Activated CD8-positive, alpha-beta T cell treated with anti-CD3 and anti-CD28 coated beads for 36 hours (primary cell): ENCODE measurements at regions not wholly inside any gene's neighbourhood (a gene's known extent, or its start where the extent isn't known, plus 50 kb on each side); places are given as distances from the start of the nearest gene placed in this dataset.

ENCODE experiments used
- ATAC-seq: fragments of 200-7000 bp; cut with Tn5 transposase; one replicate; pipeline ENCODE4 v1.10.0; 2021; ENCODE audit warnings: mild to moderate bottlenecking, moderate library complexity
- CTCF ChIA-PET: fragments of 350-600 bp; sonication (Branson Sonifier 250); formaldehyde crosslinking; loops from one replicate; lab custom pipeline; 2021; ENCODE audit warnings: antibody characterized with exemption; lab: Charles Lee
- POLR2A ChIA-PET: fragments of 350-600 bp; sonication (Branson Sonifier 250); formaldehyde crosslinking; loops from one replicate; lab custom pipeline; 2021; ENCODE audit warnings: antibody characterized with exemption; lab: Charles Lee
- DNase-seq: peaks from one replicate; pipeline ENCODE4 v3.0.0-alpha.2; 2020
- H3K27ac Mint-ChIP-seq: one replicate; pipeline ENCODE4 v1.8.0; 2021; ENCODE audit warnings: mild to moderate bottlenecking, mixed read lengths
- H3K27me3 Mint-ChIP-seq: one replicate; pipeline ENCODE4 v1.8.0; 2021; ENCODE audit warnings: mixed read lengths
- H3K36me3 Mint-ChIP-seq: one replicate; pipeline ENCODE4 v1.8.0; 2021; ENCODE audit warnings: low read depth, mixed read lengths
- H3K4me1 Mint-ChIP-seq: one replicate; pipeline ENCODE4 v1.8.0; 2021; ENCODE audit warnings: low read depth, mixed read lengths
- H3K4me3 Mint-ChIP-seq: one replicate; pipeline ENCODE4 v1.8.0; 2021; ENCODE audit warnings: mild to moderate bottlenecking, moderate library complexity, mixed read lengths
- H3K9me3 Mint-ChIP-seq: one replicate; pipeline ENCODE4 v1.8.0; 2021; ENCODE audit warnings: mixed read lengths
- CTCF ChIP-seq: fragments of 200-600 bp; IDR thresholded peaks from one replicate; pipeline ENCODE4 v1.8.0; 2022; ENCODE audit warnings: antibody characterized with exemption, mild to moderate bottlenecking
- intact Hi-C: fragments of 100-400 bp; cut with micrococcal nuclease; formaldehyde crosslinking; loops from one replicate; pipeline ENCODE4 v1.10.0; 2022

GRCh38 chr2:75311521-75311920 lies 112.2 kb upstream of the TACR1 start:
- DNase-seq, result no peak
- Mint-ChIP-seq H3K9me3 (no peaks in the 10 kb centered on the region), H3K36me3 (peaks cover 5% of the 10 kb centered on the region), H3K4me1 (no peaks in the 10 kb centered on the region), H3K27me3 (no peaks in the 10 kb centered on the region), H3K27ac (no peak overlapping the region), H3K4me3 (no peak overlapping the region)
- intact Hi-C loops, result no loop called here
- POLR2A ChIA-PET, result no interaction called here
- CTCF ChIA-PET, result no interaction called here
- no peak for ATAC-seq
- TF ChIP-seq CTCF, result no peak

- ChIA-PET CTCF (no interaction called here), POLR2A (no interaction called here)
- no peak for DNase-seq
- Mint-ChIP-seq H3K4me3 (no peak overlapping the region), H3K36me3 (peaks cover 5% of the 10 kb centered on the region), H3K9me3 (no peaks in the 10 kb centered on the region), H3K27me3 (no peaks in the 10 kb centered on the region), H3K4me1 (no peaks in the 10 kb centered on the region), H3K27ac (no peak overlapping the region)
- TF ChIP-seq CTCF, result no peak
- ATAC-seq, result no peak
- intact Hi-C loops, result no loop called here
Observed at GRCh38 chr2:75310876-75311275, 111.6 kb upstream of the TACR1 start.

- Mint-ChIP-seq H3K9me3 (no peaks in the 10 kb centered on the region), H3K4me1 (no peaks in the 10 kb centered on the region), H3K27ac (no peak overlapping the region), H3K36me3 (peaks cover 9% of the 10 kb centered on the region), H3K4me3 (no peak overlapping the region), H3K27me3 (no peaks in the 10 kb centered on the region)
- intact Hi-C loops, result no loop called here
- TF ChIP-seq CTCF, result no peak
- ATAC-seq, result no peak
- ChIA-PET CTCF (no interaction called here), POLR2A (no interaction called here)
- no peak for DNase-seq
Observed at GRCh38 chr2:75309596-75310463, 110.5 kb upstream of the TACR1 start.

- H3K36me3 Mint-ChIP-seq, result peaks cover 19% of the 10 kb centered on the region
- no peak overlapping the region for H3K27ac Mint-ChIP-seq
- H3K9me3 Mint-ChIP-seq, result peaks cover 12% of the 10 kb centered on the region
- ChIA-PET CTCF (no interaction called here), POLR2A (no interaction called here)
- ATAC-seq (no peak), DNase-seq (no peak)
- no peak overlapping the region for H3K4me3 Mint-ChIP-seq
- TF ChIP-seq CTCF, result no peak
- intact Hi-C loops, result no loop called here
- H3K27me3 Mint-ChIP-seq, result no peaks in the 10 kb centered on the region
- H3K4me1 Mint-ChIP-seq, result no peaks in the 10 kb centered on the region
Observed at GRCh38 chr2:75303227-75303626, 103.9 kb upstream of the TACR1 start.

GRCh38 chr2:75294362-75294761 lies 95.0 kb upstream of the TACR1 start:
- ChIA-PET POLR2A (no interaction called here), CTCF (no interaction called here)
- Mint-ChIP-seq H3K27me3 (no peaks in the 10 kb centered on the region), H3K36me3 (peaks cover 4% of the 10 kb centered on the region), H3K27ac (no peak overlapping the region), H3K4me3 (no peak overlapping the region), H3K4me1 (peaks cover 3% of the 10 kb centered on the region), H3K9me3 (peaks cover 4% of the 10 kb centered on the region)
- intact Hi-C loops, result no loop called here
- ATAC-seq (no peak), DNase-seq (no peak)
- TF ChIP-seq CTCF, result no peak
